Mucosa of descending colon (tissue), 3 donors: ENCODE measurements at regions not wholly inside any gene's neighbourhood (a gene's known extent, or its start where the extent isn't known, plus 50 kb on each side); places are given as distances from the start of the nearest gene placed in this dataset.

Experiments used
- ATAC-seq: fragments of 200-7000 bp; cut with Tn5 transposase; one replicate; pipeline ENCODE4 v1.9.1; 2020; ENCODE audit warnings: mild to moderate bottlenecking, moderate library complexity
- DNase-seq, 3 donors: peaks; one replicate each; pipeline ENCODE4 v3.0.0-alpha.2; 2020
- H3K36me3 ChIP-seq: fragments of 200-600 bp; one replicate; pipeline ENCODE4 v1.8.0; 2021; ENCODE audit warnings: low read depth, mild to moderate bottlenecking
- H3K4me1 ChIP-seq: fragments of 200-600 bp; one replicate; pipeline ENCODE4 v1.8.0; 2021; ENCODE audit warnings: low read depth, mild to moderate bottlenecking
- H3K4me3 ChIP-seq: fragments of 200-600 bp; one replicate; pipeline ENCODE4 v1.8.0; 2021; ENCODE audit warnings: mild to moderate bottlenecking
- H3K9me3 ChIP-seq: fragments of 200-600 bp; one replicate; pipeline ENCODE4 v1.8.0; 2021; ENCODE audit warnings: mild to moderate bottlenecking
- CTCF ChIP-seq: fragments of 200-600 bp; IDR thresholded peaks from one replicate; pipeline ENCODE4 v1.8.0; 2022; ENCODE audit warnings: antibody characterized with exemption, mild to moderate bottlenecking
- intact Hi-C, 2 donors: fragments of 100-400 bp; cut with DNase I in 1 of 2; cut with micrococcal nuclease in 1 of 2; formaldehyde crosslinking; loops; one replicate each; pipeline versions ENCODE4 v1.11.0 to v1.11.1; 2022; cut with DNase I, micrococcal nuclease
- donor health status: DM: no; HTN: no; CAD: no; lungs with moderate emphysema.
- donor health status: DM: no; HTN: no; CAD: no.
- donor health status: DM: no; HTN: yes; CAD: no.

GRCh38 chrX:44035571-44035970 lies 62.4 kb upstream of the NDP start:
- Histone ChIP-seq H3K4me1 (no peaks in the 10 kb centered on the region), H3K9me3 (no peaks in the 10 kb centered on the region), H3K4me3 (no peak overlapping the region), H3K36me3 (no peaks in the 10 kb centered on the region)
- ATAC-seq (no peak), DNase-seq (no peak)
- TF ChIP-seq CTCF: no peak
- intact Hi-C loops: no loop called here

GRCh38 chrX:44032479-44032878 lies 59.3 kb upstream of the NDP start:
- DNase-seq: no peak
- no peak overlapping the region for H3K4me3 ChIP-seq
- H3K4me1 ChIP-seq: no peaks in the 10 kb centered on the region
- H3K36me3 ChIP-seq: no peaks in the 10 kb centered on the region
- no peaks in the 10 kb centered on the region for H3K9me3 ChIP-seq
- intact Hi-C loops: no loop called here
- no peak for ATAC-seq
- TF ChIP-seq CTCF: no peak

GRCh38 chrX:44025555-44025954 lies 52.4 kb upstream of the NDP start:
- H3K9me3 ChIP-seq: no peaks in the 10 kb centered on the region
- no peak for DNase-seq

More at GRCh38 chrX:44025555-44025954, 52.4 kb upstream of the NDP start:
- Histone ChIP-seq H3K4me1 (no peaks in the 10 kb centered on the region), H3K36me3 (no peaks in the 10 kb centered on the region), H3K4me3 (no peak overlapping the region)
- TF ChIP-seq CTCF: no peak
- intact Hi-C loops: no loop called here
- ATAC-seq: no peak
